ENCODE measurements at regions not wholly inside any gene's neighbourhood (a gene's known extent, or its start where the extent isn't known, plus 50 kb on each side); places are given as distances from the start of the nearest gene placed in this dataset.

GRCh38 chr19:31611046-31611877 is 262.0 kb upstream of the TSHZ3 start:
- no peak for DNase-seq

GRCh38 chr19:31612873-31613272 is 263.6 kb upstream of the TSHZ3 start:
- DNase-seq: no peak

GRCh38 chr19:31613683-31614219 is 264.5 kb upstream of the TSHZ3 start:
- no peak for DNase-seq

GRCh38 chr19:31616031-31616430 is 266.8 kb upstream of the TSHZ3 start:
- no peak for DNase-seq

GRCh38 chr19:31617010-31617585 is 267.9 kb upstream of the TSHZ3 start:
- no peak for DNase-seq

- no peak for DNase-seq
These were observed 275.8 kb upstream of the TSHZ3 start for GRCh38 chr19:31625056-31625455.

- DNase-seq: no peak
These were observed 276.3 kb upstream of the TSHZ3 start for GRCh38 chr19:31625575-31625974.

GRCh38 chr19:31626941-31627340 is 277.7 kb upstream of the TSHZ3 start:
- DNase-seq: no peak

- DNase-seq: no peak
These were observed 278.6 kb upstream of the TSHZ3 start for GRCh38 chr19:31627620-31628365.

GRCh38 chr19:31629579-31630363 is 280.5 kb upstream of the TSHZ3 start:
- no peak for DNase-seq

- no peak for DNase-seq
These were observed 283.8 kb upstream of the TSHZ3 start for GRCh38 chr19:31633014-31633413.

- no peak for DNase-seq
These were observed 290.1 kb upstream of the TSHZ3 start for GRCh38 chr19:31639306-31639705.

GRCh38 chr19:31641591-31641990 is 292.4 kb upstream of the TSHZ3 start:
- no peak for DNase-seq

- DNase-seq: no peak
These were observed 299.1 kb upstream of the TSHZ3 start for GRCh38 chr19:31648347-31648746.

GRCh38 chr19:31656507-31656906 is 307.3 kb upstream of the TSHZ3 start:
- DNase-seq: no peak

- DNase-seq: no peak
These were observed 310.0 kb upstream of the TSHZ3 start for GRCh38 chr19:31658993-31659896.

- DNase-seq: no peak
These were observed 310.6 kb upstream of the TSHZ3 start for GRCh38 chr19:31659897-31660210.

- no peak for DNase-seq
These were observed 314.9 kb upstream of the TSHZ3 start for GRCh38 chr19:31664096-31664495.

- DNase-seq: no peak
These were observed 315.8 kb upstream of the TSHZ3 start for GRCh38 chr19:31664997-31665396.

- DNase-seq: no peak
These were observed 316.9 kb upstream of the TSHZ3 start for GRCh38 chr19:31666126-31666525.

GRCh38 chr19:31667106-31667505 is 317.9 kb upstream of the TSHZ3 start:
- DNase-seq: no peak

- no peak for DNase-seq
These were observed 319.7 kb upstream of the TSHZ3 start for GRCh38 chr19:31668921-31669320.

Data from NCI-H2227 treated with DMSO at 0.1 percent for 48 hours (cell line).